HL-60 (cell line): ENCODE measurements at regions not wholly inside any gene's neighbourhood (a gene's known extent, or its start where the extent isn't known, plus 50 kb on each side); places are given as distances from the start of the nearest gene placed in this dataset.

Experiments
- CTCF ChIP-seq: IDR thresholded peaks from one replicate; pipeline ENCODE4 v1.5.1; 2011; ENCODE audit warnings: low read length, control low read depth, inconsistent platforms; ENCODE audit not compliant: insufficient read depth
- POLR2AphosphoS5 ChIP-seq: IDR thresholded peaks from 2 replicates; pipeline ENCODE4 v1.6.1; 2012; ENCODE audit warnings: low read depth

DNA sequence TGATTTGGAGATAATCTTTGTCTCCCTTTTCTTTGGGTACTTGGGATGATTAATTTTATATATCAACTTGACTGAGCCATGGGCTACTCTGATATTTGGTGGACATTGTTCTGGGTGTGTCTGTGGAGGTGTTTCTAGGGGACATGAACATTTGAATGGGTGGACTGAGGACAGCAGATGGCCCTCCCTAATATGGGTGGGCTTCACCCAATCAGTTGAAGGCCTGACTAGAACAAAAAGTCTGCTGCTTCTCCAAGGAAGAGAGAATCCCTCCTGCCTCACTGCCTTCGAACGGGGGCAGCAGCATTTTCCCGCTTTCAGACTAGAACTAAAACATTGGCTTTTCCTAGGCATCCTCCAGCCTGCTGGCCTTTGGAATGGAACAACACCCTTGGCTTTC, 73.9 kb upstream of the EMX2 start:
- no peak for TF ChIP-seq CTCF
- TF ChIP-seq POLR2AphosphoS5: no peak
